GM04503 (cell line): ENCODE measurements at regions not wholly inside any gene's neighbourhood (a gene's known extent, or its start where the extent isn't known, plus 50 kb on each side); places are given as distances from the start of the nearest gene placed in this dataset.
"Not testable (repeated sequence)": the region's sequence is repeated elsewhere in the genome, so short reads cannot be mapped to it uniquely, and the experiment has no call there.

ENCODE experiments used
- DNase-seq: peaks from one replicate; pipeline ENCODE4 v3.0.0-alpha.2; 2012; ENCODE audit warnings: low read depth

- no peak for DNase-seq
These were observed 110.8 kb upstream of the JCAD start for GRCh38 chr10:30170146-30170545.

- peak; percentile 37 for DNase-seq
These were observed 110.0 kb upstream of the JCAD start for GRCh38 chr10:30169342-30169741.

- no peak for DNase-seq
These were observed 107.5 kb upstream of the JCAD start for GRCh38 chr10:30166929-30167328.

GRCh38 chr10:30163410-30163809, 104.0 kb upstream of the JCAD start:
- DNase-seq, result not testable (repeated sequence)

GRCh38 chr10:30162796-30163195, 103.4 kb upstream of the JCAD start:
- DNase-seq, result not testable (repeated sequence)

GRCh38 chr10:30160271-30160982, 101.0 kb upstream of the JCAD start:
- no peak for DNase-seq

GRCh38 chr10:30159614-30160013, 100.2 kb upstream of the JCAD start:
- not testable (repeated sequence) for DNase-seq

- no peak for DNase-seq
These were observed 99.1 kb upstream of the JCAD start for GRCh38 chr10:30158325-30158960.

- DNase-seq, result no peak
These were observed 96.0 kb upstream of the JCAD start for GRCh38 chr10:30155401-30155800.

- no peak for DNase-seq
These were observed 95.2 kb upstream of the JCAD start for GRCh38 chr10:30154561-30154960.

- DNase-seq, result no peak
These were observed 94.7 kb upstream of the JCAD start for GRCh38 chr10:30154126-30154525.

- DNase-seq, result peak; percentile 92
These were observed 92.4 kb upstream of the JCAD start for GRCh38 chr10:30151581-30152389.

GRCh38 chr10:30141423-30141822, 82.0 kb upstream of the JCAD start:
- DNase-seq, result no peak

GRCh38 chr10:30134171-30134945, 75.0 kb upstream of the JCAD start:
- no peak for DNase-seq

- no peak for DNase-seq
These were observed 73.8 kb upstream of the JCAD start for GRCh38 chr10:30133198-30133597.

GRCh38 chr10:30131369-30131768, 72.0 kb upstream of the JCAD start:
- not testable (repeated sequence) for DNase-seq

- not testable (repeated sequence) for DNase-seq
These were observed 69.9 kb upstream of the JCAD start for GRCh38 chr10:30129326-30129725.

GRCh38 chr10:30127120-30127541, 67.7 kb upstream of the JCAD start:
- peak; percentile 95 for DNase-seq

GRCh38 chr10:30125496-30125895, 66.1 kb upstream of the JCAD start:
- peak; percentile 22 for DNase-seq

GRCh38 chr10:30124704-30125103, 65.3 kb upstream of the JCAD start:
- no peak for DNase-seq

GRCh38 chr10:30121401-30121800, 62.0 kb upstream of the JCAD start:
- no peak for DNase-seq

- no peak for DNase-seq
These were observed 59.2 kb upstream of the JCAD start for GRCh38 chr10:30118590-30118989.
